B cell (primary cell): ENCODE measurements at regions not wholly inside any gene's neighbourhood (a gene's known extent, or its start where the extent isn't known, plus 50 kb on each side); places are given as distances from the start of the nearest gene placed in this dataset.

Source experiments
- ATAC-seq: fragments of 200-7000 bp; cut with Tn5 transposase; one replicate; pipeline ENCODE4 v1.10.0; 2021; ENCODE audit warnings: low read depth, mild to moderate bottlenecking, moderate number of reproducible peaks, moderate library complexity
- CTCF ChIA-PET: fragments of 350-600 bp; sonication (Branson Sonifier 250); formaldehyde crosslinking; loops from one replicate; lab custom pipeline; 2021; ENCODE audit warnings: antibody characterized with exemption, inconsistent platforms; lab: Charles Lee
- POLR2A ChIA-PET: fragments of 350-600 bp; sonication (Branson Sonifier 250); formaldehyde crosslinking; loops from one replicate; lab custom pipeline; 2021; ENCODE audit warnings: antibody characterized with exemption; lab: Charles Lee
- DNase-seq: peaks from one replicate; pipeline ENCODE4 v3.0.0; 2013
- H2AFZ ChIP-seq: 2 replicates; pipeline ENCODE4 v1.6.1; 2012; ENCODE audit warnings: mild to moderate bottlenecking, low read depth, low read length; ENCODE audit not compliant: insufficient read depth, poor library complexity, severe bottlenecking
- H3K27ac ChIP-seq, 2 donors: 1 replicate in 1 of 2; 2 replicates in 1 of 2; pipeline ENCODE4 v1.5.1; 2012 to 2013; ENCODE audit warnings: low read length in 2 of 2, mild to moderate bottlenecking in 2 of 2, moderate library complexity in 1 of 2
- H3K27me3 ChIP-seq, 4 experiments: fragments of 200-600 bp in 1 of 4; sonication (generic) in 1 of 4; replicated peaks in 1 of 4; 1 replicate in 2 of 4; 2 replicates in 2 of 4; pipeline versions ENCODE4 v1.6.1 to v1.7.0; 2013 to 2016; ENCODE audit warnings: low read length in 3 of 4, mild to moderate bottlenecking in 2 of 4, mixed read lengths in 1 of 4, moderate library complexity in 1 of 4; ENCODE audit not compliant: insufficient read depth in 4 of 4, control insufficient read depth in 3 of 4; ENCODE audit errors: control extremely low read depth in 1 of 4
- H3K36me3 ChIP-seq, 2 experiments: replicated peaks in 1 of 2; 1 replicate in 1 of 2; 2 replicates in 1 of 2; pipeline versions ENCODE4 v1.6.1 to v1.7.1; 2013; ENCODE audit warnings: low read length in 1 of 2; ENCODE audit not compliant: insufficient read depth in 2 of 2, control insufficient read depth in 1 of 2; ENCODE audit errors: control extremely low read depth in 1 of 2, extremely low read depth in 1 of 2
- H3K4me1 ChIP-seq, 2 donors: fragments of 200-600 bp in 1 of 2; sonication (generic) in 1 of 2; 1 replicate in 1 of 2; 2 replicates in 1 of 2; pipeline versions ENCODE4 v1.5.1 to v1.6.1; 2013 to 2017; ENCODE audit warnings: low read length in 2 of 2; ENCODE audit not compliant: control insufficient read depth in 2 of 2, insufficient read depth in 2 of 2
- H3K4me2 ChIP-seq: replicated peaks from 2 replicates; pipeline ENCODE3; 2012; ENCODE audit warnings: mild to moderate bottlenecking, low read depth, low read length; ENCODE audit not compliant: poor library complexity, severe bottlenecking
- H3K4me3 ChIP-seq, 5 experiments: fragments of 200-600 bp in 1 of 5; sonication (generic) in 1 of 5; 1 replicate in 3 of 5; 2 replicates in 2 of 5; pipeline versions ENCODE4 v1.5.1 to v1.7.0; 2011 to 2016; ENCODE audit warnings: low read length in 4 of 5, mild to moderate bottlenecking in 4 of 5, low read depth in 2 of 5, control low read depth in 1 of 5, moderate library complexity in 1 of 5; ENCODE audit not compliant: insufficient read depth in 1 of 5; ENCODE audit errors: control extremely low read depth in 1 of 5, extremely low read depth in 1 of 5
- H3K79me2 ChIP-seq: fragments of 200-600 bp; sonication (generic); one replicate; pipeline ENCODE4 v1.6.0; 2016; ENCODE audit warnings: low read length; ENCODE audit not compliant: control insufficient read depth, insufficient read depth
- H3K9ac ChIP-seq: fragments of 200-600 bp; sonication (generic); 2 replicates; pipeline ENCODE4 v1.6.1; 2017; ENCODE audit warnings: mild to moderate bottlenecking, low read length, moderate library complexity
- H3K9me3 ChIP-seq, 3 donors: one replicate each; pipeline versions ENCODE4 v1.6.1 to v1.7.1; 2013; ENCODE audit warnings: low read length in 2 of 3; ENCODE audit not compliant: control insufficient read depth in 2 of 3, insufficient read depth in 1 of 3; ENCODE audit errors: control extremely low read depth in 1 of 3
- H4K20me1 ChIP-seq: 2 replicates; pipeline ENCODE4 v1.6.0; 2012; ENCODE audit warnings: mild to moderate bottlenecking, low read length; ENCODE audit not compliant: insufficient read depth, control insufficient read depth, poor library complexity, severe bottlenecking
- H3K27ac Mint-ChIP-seq: one replicate; pipeline ENCODE4 v1.8.0; 2021; ENCODE audit warnings: mixed read lengths
- H3K27me3 Mint-ChIP-seq: one replicate; pipeline ENCODE4 v1.8.0; 2021; ENCODE audit warnings: mixed read lengths
- H3K4me1 Mint-ChIP-seq: one replicate; pipeline ENCODE4 v1.8.0; 2021; ENCODE audit warnings: mixed read lengths
- H3K4me3 Mint-ChIP-seq: one replicate; pipeline ENCODE4 v1.8.0; 2021; ENCODE audit warnings: mixed read lengths
- H3K9me3 Mint-ChIP-seq: one replicate; pipeline ENCODE4 v1.8.0; 2022; ENCODE audit warnings: mixed read lengths; ENCODE audit not compliant: insufficient read depth
- CTCF ChIP-seq: fragments of 200-600 bp; IDR thresholded peaks from one replicate; pipeline ENCODE4 v1.8.0; 2022; ENCODE audit warnings: antibody characterized with exemption, mild to moderate bottlenecking
- EZH2 ChIP-seq: IDR thresholded peaks from 2 replicates; pipeline ENCODE4 v1.6.1; 2012; ENCODE audit warnings: borderline replicate concordance, low read depth, mild to moderate bottlenecking, moderate library complexity, low read length; ENCODE audit not compliant: insufficient read depth, poor library complexity, severe bottlenecking
- WGBS: methylation state at CpG from one replicate; pipeline ENCODE4 v1.1.5; 2013; ENCODE audit warnings: missing lambda C conversion rate; ENCODE audit not compliant: insufficient coverage; 5-methylcytosine and 5-hydroxymethylcytosine counted together
- intact Hi-C: fragments of 100-400 bp; cut with micrococcal nuclease; formaldehyde crosslinking; loops from one replicate; pipeline ENCODE4 v1.10.0; 2022

GRCh38 chr5:75951716-75952115, 131.5 kb upstream of the SV2C start:
- ATAC-seq (no peak), DNase-seq (no peak)
- Histone ChIP-seq H4K20me1 (no peaks in the 10 kb centered on the region), H3K36me3 (no peaks in the 10 kb centered on the region), H3K9ac (no peak overlapping the region), H3K27ac (no peak overlapping the region), H3K4me3 (no peak overlapping the region), H3K79me2 (no peaks in the 10 kb centered on the region), H3K9me3 (no peaks in the 10 kb centered on the region), H3K27me3 (peaks cover 0 to 3% (median 0%) of the 10 kb centered on the region in 4 experiments), H3K4me2 (no peak overlapping the region), H2AFZ (no peak overlapping the region), H3K4me1 (no peaks in the 10 kb centered on the region)
- CTCF ChIA-PET = no interaction called here
- POLR2A ChIA-PET = no interaction called here
- Mint-ChIP-seq H3K4me1 (peaks cover 5% of the 10 kb centered on the region), H3K27ac (no peak overlapping the region), H3K27me3 (peaks cover 10% of the 10 kb centered on the region), H3K4me3 (no peak overlapping the region), H3K9me3 (peaks cover 4% of the 10 kb centered on the region)
- WGBS = no CpG with 5 or more reads among the region's 2 CpGs
- no peak for TF ChIP-seq EZH2
- no peak for TF ChIP-seq CTCF
- intact Hi-C loops = no loop called here

- Histone ChIP-seq H3K9ac (no peak overlapping the region), H3K4me1 (no peaks in the 10 kb centered on the region), H2AFZ (no peak overlapping the region), H3K9me3 (no peaks in the 10 kb centered on the region), H3K4me3 (no peak overlapping the region), H4K20me1 (no peaks in the 10 kb centered on the region), H3K27ac (no peak overlapping the region), H3K36me3 (no peaks in the 10 kb centered on the region), H3K4me2 (no peak overlapping the region), H3K27me3 (peaks cover 0 to 3% (median 0%) of the 10 kb centered on the region in 4 experiments), H3K79me2 (no peaks in the 10 kb centered on the region)
- CTCF ChIA-PET = no interaction called here
- H3K4me3 Mint-ChIP-seq = no peak overlapping the region
- TF ChIP-seq EZH2 (no peak), CTCF (no peak)
- intact Hi-C loops = no loop called here
- H3K27ac Mint-ChIP-seq = no peak overlapping the region
- H3K4me1 Mint-ChIP-seq = peaks cover 5% of the 10 kb centered on the region
- ATAC-seq (no peak), DNase-seq (no peak)
- 89% methylated on average over 1 of the region's 1 CpG for WGBS
- POLR2A ChIA-PET = no interaction called here
- peaks cover 7% of the 10 kb centered on the region for H3K9me3 Mint-ChIP-seq
- H3K27me3 Mint-ChIP-seq = peaks cover 10% of the 10 kb centered on the region
Measured at GRCh38 chr5:75951158-75951557, 132.0 kb upstream of the SV2C start.
